ENCODE measurements at regions not wholly inside any gene's neighbourhood (a gene's known extent, or its start where the extent isn't known, plus 50 kb on each side); places are given as distances from the start of the nearest gene placed in this dataset.

DNA sequence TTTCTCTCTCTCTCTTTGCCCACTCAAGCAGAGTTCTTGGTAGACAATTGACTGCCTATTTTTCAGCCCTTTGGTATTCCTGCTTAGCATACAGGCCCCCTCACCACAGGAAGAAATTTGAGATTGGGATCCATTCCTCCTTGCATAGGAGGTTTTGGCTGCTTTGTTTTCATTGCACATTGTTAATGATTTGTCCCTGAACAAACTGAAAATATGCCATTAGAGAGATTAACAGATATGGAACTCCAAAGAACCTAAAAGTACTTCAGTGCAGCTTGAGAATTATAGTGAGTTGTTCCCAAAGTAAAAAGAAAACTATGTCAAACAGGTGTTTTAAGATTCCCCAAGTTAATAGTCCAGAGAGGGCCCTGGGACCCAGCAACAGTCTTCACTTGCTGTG lies 200.0 kb downstream of the TTLL7 start:
- no peak for DNase-seq (ENCODE audit: extremely low spot score, unreplicated experiment)
- Mint-ChIP-seq H3K4me1 (ENCODE audit: unreplicated experiment) (no peaks in the 10 kb centered on the region), H3K27me3 (ENCODE audit: unreplicated experiment) (peaks cover 4% of the 10 kb centered on the region), H3K4me3 (ENCODE audit: unreplicated experiment) (no peak overlapping the region), H3K27ac (ENCODE audit: unreplicated experiment) (no peak overlapping the region), H3K36me3 (ENCODE audit: unreplicated experiment) (no peaks in the 10 kb centered on the region), H3K9me3 (ENCODE audit: unreplicated experiment) (no peaks in the 10 kb centered on the region)
- TF ChIP-seq, protein P1, sequence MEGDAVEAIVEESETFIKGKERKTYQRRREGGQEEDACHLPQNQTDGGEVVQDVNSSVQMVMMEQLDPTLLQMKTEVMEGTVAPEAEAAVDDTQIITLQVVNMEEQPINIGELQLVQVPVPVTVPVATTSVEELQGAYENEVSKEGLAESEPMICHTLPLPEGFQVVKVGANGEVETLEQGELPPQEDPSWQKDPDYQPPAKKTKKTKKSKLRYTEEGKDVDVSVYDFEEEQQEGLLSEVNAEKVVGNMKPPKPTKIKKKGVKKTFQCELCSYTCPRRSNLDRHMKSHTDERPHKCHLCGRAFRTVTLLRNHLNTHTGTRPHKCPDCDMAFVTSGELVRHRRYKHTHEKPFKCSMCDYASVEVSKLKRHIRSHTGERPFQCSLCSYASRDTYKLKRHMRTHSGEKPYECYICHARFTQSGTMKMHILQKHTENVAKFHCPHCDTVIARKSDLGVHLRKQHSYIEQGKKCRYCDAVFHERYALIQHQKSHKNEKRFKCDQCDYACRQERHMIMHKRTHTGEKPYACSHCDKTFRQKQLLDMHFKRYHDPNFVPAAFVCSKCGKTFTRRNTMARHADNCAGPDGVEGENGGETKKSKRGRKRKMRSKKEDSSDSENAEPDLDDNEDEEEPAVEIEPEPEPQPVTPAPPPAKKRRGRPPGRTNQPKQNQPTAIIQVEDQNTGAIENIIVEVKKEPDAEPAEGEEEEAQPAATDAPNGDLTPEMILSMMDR (IDR thresholded peaks at IDR 0.05): no peak

DNA sequence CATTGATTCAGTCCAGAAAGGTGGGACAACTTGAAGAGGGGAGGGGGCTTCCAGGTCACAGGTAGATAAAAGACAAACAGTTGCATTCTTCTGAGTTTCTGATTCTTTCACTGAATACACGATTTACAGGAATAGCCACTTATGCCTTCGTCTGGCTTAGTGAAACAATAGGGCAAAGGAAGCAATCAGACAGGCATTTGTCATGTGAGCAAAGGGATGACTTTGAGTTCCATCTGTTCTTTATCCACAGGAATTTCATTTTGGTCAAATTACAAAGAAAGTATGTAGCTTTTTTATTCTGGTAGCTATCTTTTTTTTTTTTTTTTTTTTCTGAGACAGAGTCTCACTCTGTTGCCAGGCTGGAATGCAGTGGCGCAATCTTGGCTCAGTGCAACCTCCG lies 202.5 kb downstream of the TTLL7 start:
- peaks cover 2% of the 10 kb centered on the region for H3K27me3 Mint-ChIP-seq (ENCODE audit: unreplicated experiment)
- DNase-seq (ENCODE audit: extremely low spot score, unreplicated experiment): no peak
- H3K4me3 Mint-ChIP-seq (ENCODE audit: unreplicated experiment): no peak overlapping the region
- no peaks in the 10 kb centered on the region for H3K9me3 Mint-ChIP-seq (ENCODE audit: unreplicated experiment)
- TF ChIP-seq, protein P1 (IDR thresholded peaks at IDR 0.05): no peak
- no peak overlapping the region for H3K27ac Mint-ChIP-seq (ENCODE audit: unreplicated experiment)
- H3K36me3 Mint-ChIP-seq (ENCODE audit: unreplicated experiment): no peaks in the 10 kb centered on the region
- no peaks in the 10 kb centered on the region for H3K4me1 Mint-ChIP-seq (ENCODE audit: unreplicated experiment)

DNA sequence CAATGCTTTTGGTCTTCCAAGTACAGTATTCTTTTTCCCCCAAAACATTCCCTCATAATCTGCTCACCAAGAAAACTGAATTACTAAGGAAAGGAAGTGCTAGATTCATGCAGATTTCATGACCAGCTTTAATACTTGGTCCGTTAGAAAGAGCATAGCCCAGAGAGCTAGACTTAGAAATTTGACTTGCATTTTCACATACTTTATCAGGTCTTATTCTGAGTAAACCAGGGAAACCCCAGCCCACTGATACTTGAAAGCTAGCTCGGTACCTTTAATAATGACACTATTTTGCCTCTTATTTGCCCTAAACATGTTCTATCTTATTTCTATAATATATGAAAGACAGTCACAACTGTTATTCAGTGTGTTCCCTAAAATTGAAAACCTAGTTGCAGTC lies 204.5 kb downstream of the TTLL7 start:
- Mint-ChIP-seq H3K9me3 (ENCODE audit: unreplicated experiment) (no peaks in the 10 kb centered on the region), H3K27ac (ENCODE audit: unreplicated experiment) (no peak overlapping the region), H3K4me1 (ENCODE audit: unreplicated experiment) (no peaks in the 10 kb centered on the region), H3K27me3 (ENCODE audit: unreplicated experiment) (peaks cover 2% of the 10 kb centered on the region), H3K36me3 (ENCODE audit: unreplicated experiment) (no peaks in the 10 kb centered on the region), H3K4me3 (ENCODE audit: unreplicated experiment) (no peak overlapping the region)
- DNase-seq (ENCODE audit: extremely low spot score, unreplicated experiment): no peak
- TF ChIP-seq, protein P1 (IDR thresholded peaks at IDR 0.05): no peak

- no peak overlapping the region for H3K27ac Mint-ChIP-seq (ENCODE audit: unreplicated experiment)
- H3K9me3 Mint-ChIP-seq (ENCODE audit: unreplicated experiment): no peaks in the 10 kb centered on the region
- TF ChIP-seq, protein P1 (IDR thresholded peaks at IDR 0.05): no peak
- peaks cover 2% of the 10 kb centered on the region for H3K27me3 Mint-ChIP-seq (ENCODE audit: unreplicated experiment)
- H3K4me3 Mint-ChIP-seq (ENCODE audit: unreplicated experiment): no peak overlapping the region
- no peaks in the 10 kb centered on the region for H3K36me3 Mint-ChIP-seq (ENCODE audit: unreplicated experiment)
- no peak for DNase-seq (ENCODE audit: extremely low spot score, unreplicated experiment)
- H3K4me1 Mint-ChIP-seq (ENCODE audit: unreplicated experiment): no peaks in the 10 kb centered on the region
Observed at GRCh38 chr1:83791821-83792437, 207.0 kb downstream of the TTLL7 start.

DNA sequence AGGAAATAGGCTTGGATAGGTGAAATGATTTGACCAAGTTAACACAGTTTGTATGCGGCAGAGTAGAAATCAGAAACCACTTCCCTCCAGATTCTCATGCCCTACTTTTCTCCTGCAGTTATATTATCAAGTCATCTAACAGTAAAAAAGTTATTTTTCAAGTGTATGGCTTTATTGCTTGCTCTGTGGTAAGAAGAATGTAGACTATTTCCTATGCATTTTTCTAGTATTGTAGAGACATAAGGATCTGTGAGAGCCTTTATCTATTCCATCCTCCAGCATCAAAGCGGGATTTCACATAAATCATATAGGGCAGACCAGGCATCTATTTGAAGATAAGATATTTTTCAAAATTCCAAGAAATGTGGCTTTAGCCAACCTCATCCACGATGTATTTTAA lies 208.5 kb downstream of the TTLL7 start:
- Mint-ChIP-seq H3K27ac (ENCODE audit: unreplicated experiment) (no peak overlapping the region), H3K4me1 (ENCODE audit: unreplicated experiment) (no peaks in the 10 kb centered on the region), H3K9me3 (ENCODE audit: unreplicated experiment) (no peaks in the 10 kb centered on the region), H3K4me3 (ENCODE audit: unreplicated experiment) (no peak overlapping the region), H3K27me3 (ENCODE audit: unreplicated experiment) (peaks cover 2% of the 10 kb centered on the region), H3K36me3 (ENCODE audit: unreplicated experiment) (no peaks in the 10 kb centered on the region)
- DNase-seq (ENCODE audit: extremely low spot score, unreplicated experiment): no peak
- TF ChIP-seq, protein P1 (IDR thresholded peaks at IDR 0.05): no peak

Data from osteocyte (in vitro differentiated cells).